ENCODE measurements at regions not wholly inside any gene's neighbourhood (a gene's known extent, or its start where the extent isn't known, plus 50 kb on each side); places are given as distances from the start of the nearest gene placed in this dataset.

GRCh38 chr2:238562446-238562845, 135.7 kb downstream of the ASB1 start:
- H3K27ac ChIP-seq: no peak overlapping the region
- no peaks in the 10 kb centered on the region for H3K4me1 ChIP-seq
- H3K9me3 ChIP-seq (replicated peaks): no peaks in the 10 kb centered on the region
- H3K27me3 ChIP-seq: peaks cover 22% of the 10 kb centered on the region
- no peaks in the 10 kb centered on the region for H3K36me3 ChIP-seq
- no peak for DNase-seq
- no peak overlapping the region for H3K4me3 ChIP-seq

- Histone ChIP-seq H3K4me3 (no peak overlapping the region), H3K27ac (no peak overlapping the region)
- peak in 1 of 2 experiments; percentile 29 for DNase-seq
Observed at GRCh38 chr2:238563551-238563950, 136.8 kb downstream of the ASB1 start.

GRCh38 chr2:238564286-238564920, 137.7 kb downstream of the ASB1 start:
- Histone ChIP-seq H3K27ac (no peak overlapping the region), H3K4me1 (no peaks in the 10 kb centered on the region), H3K27me3 (peaks cover 17% of the 10 kb centered on the region), H3K4me3 (no peak overlapping the region), H3K36me3 (no peaks in the 10 kb centered on the region), H3K9me3 (replicated peaks) (no peaks in the 10 kb centered on the region)
- no peak for DNase-seq

More at GRCh38 chr2:238563551-238563950, 136.8 kb downstream of the ASB1 start:
- Histone ChIP-seq H3K27me3 (peaks cover 22% of the 10 kb centered on the region), H3K4me1 (no peaks in the 10 kb centered on the region), H3K36me3 (no peaks in the 10 kb centered on the region), H3K9me3 (replicated peaks) (no peaks in the 10 kb centered on the region)

- H3K4me3 ChIP-seq: no peak overlapping the region
- H3K27ac ChIP-seq: no peak overlapping the region
- H3K36me3 ChIP-seq: no peaks in the 10 kb centered on the region
- H3K9me3 ChIP-seq (replicated peaks): no peaks in the 10 kb centered on the region
- H3K4me1 ChIP-seq: no peaks in the 10 kb centered on the region
- H3K27me3 ChIP-seq: peaks cover 17% of the 10 kb centered on the region
- DNase-seq: no peak
Observed at GRCh38 chr2:238565031-238565430, 138.3 kb downstream of the ASB1 start.

DNA sequence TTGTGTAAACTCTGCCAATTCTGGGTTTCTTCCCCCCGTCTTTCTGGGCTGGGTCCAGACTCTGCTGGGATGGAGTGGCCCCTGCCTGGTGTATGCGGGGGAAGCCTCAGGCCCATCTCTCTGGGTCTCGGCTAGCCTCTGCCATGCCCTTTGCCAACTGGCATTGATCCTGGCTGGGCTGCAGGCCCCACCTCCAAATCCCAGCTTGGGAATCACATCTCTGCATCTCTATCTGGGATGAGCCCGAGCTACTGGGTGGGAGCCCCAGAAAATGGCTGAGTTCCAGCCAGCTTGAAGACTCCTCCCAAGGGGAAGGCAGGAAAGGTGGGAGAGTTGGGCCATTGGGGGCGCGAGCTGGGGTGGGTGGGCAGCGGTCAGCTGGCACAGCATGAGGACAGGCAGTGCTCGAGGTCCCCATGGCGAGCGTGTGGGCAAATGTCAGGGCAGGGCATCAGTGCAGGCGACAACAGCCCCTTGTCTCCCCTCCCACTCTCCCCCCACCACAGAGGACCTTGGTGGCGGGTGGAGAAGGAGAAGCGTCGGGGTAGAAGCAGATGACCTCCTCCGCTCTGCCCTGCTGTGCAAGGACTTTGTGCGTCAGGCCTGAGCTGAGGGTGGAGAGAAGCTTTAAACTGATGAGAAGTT, 139.4 kb downstream of the ASB1 start:
- no peaks in the 10 kb centered on the region for H3K36me3 ChIP-seq
- H3K4me3 ChIP-seq: no peak overlapping the region
- DNase-seq: no peak
- no peaks in the 10 kb centered on the region for H3K9me3 ChIP-seq (replicated peaks)
- H3K27me3 ChIP-seq: peaks cover 22% of the 10 kb centered on the region
- H3K4me1 ChIP-seq: no peaks in the 10 kb centered on the region
- no peak overlapping the region for H3K27ac ChIP-seq

DNA sequence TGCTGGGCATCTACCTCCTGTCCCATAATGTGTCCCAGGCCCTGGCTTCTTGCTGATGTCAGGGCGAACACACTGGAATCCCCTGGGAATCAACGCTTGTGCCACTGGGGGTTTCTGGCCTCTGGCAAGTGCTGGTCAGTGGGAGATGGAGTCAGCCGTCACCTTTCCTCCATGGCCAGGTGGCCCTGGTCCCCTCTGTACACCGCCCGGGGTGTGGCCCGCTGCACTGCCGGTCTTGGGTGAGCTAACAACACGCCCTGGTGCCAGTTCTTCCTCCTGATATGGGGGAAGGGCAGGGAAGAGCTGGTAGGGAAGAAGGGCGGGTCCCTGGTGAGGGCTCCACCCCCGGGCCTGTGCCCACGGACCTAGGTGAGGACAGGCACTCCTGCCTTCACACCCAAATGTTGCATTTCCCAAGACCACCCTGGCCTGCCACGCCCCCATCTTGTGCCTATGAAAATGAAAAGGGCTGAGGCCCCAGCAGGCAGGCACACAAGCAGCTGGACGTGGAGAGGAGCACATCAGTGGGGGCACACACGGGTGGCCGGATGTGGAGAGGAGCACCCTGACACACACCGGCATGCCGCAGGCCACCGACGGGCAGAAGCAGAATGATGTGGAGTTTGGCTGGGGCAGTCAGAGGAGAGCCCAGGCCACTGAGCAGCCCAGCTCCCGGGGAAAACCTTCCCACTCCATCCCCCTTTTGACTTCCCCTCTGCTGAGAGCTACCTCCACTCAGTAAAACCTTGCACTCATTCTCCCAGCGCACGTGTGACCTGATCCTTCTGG, 140.5 kb downstream of the ASB1 start:
- Histone ChIP-seq H3K36me3 (no peaks in the 10 kb centered on the region), H3K4me1 (no peaks in the 10 kb centered on the region), H3K4me3 (no peak overlapping the region), H3K9me3 (replicated peaks) (no peaks in the 10 kb centered on the region), H3K27me3 (peaks cover 22% of the 10 kb centered on the region), H3K27ac (no peak overlapping the region)
- DNase-seq: no peak

GRCh38 chr2:238567996-238568395, 141.3 kb downstream of the ASB1 start:
- Histone ChIP-seq H3K4me3 (no peak overlapping the region), H3K36me3 (no peaks in the 10 kb centered on the region)
- DNase-seq: no peak

GRCh38 chr2:238568455-238569440, 142.0 kb downstream of the ASB1 start:
- DNase-seq: no peak
- H3K4me3 ChIP-seq: no peak overlapping the region
- no peak overlapping the region for H3K27ac ChIP-seq
- H3K27me3 ChIP-seq: peaks cover 12% of the 10 kb centered on the region
- no peaks in the 10 kb centered on the region for H3K36me3 ChIP-seq
- no peaks in the 10 kb centered on the region for H3K4me1 ChIP-seq
- no peaks in the 10 kb centered on the region for H3K9me3 ChIP-seq (replicated peaks)

More at GRCh38 chr2:238567996-238568395, 141.3 kb downstream of the ASB1 start:
- Histone ChIP-seq H3K27ac (no peak overlapping the region), H3K4me1 (no peaks in the 10 kb centered on the region), H3K27me3 (peaks cover 20% of the 10 kb centered on the region), H3K9me3 (replicated peaks) (no peaks in the 10 kb centered on the region)

DNA sequence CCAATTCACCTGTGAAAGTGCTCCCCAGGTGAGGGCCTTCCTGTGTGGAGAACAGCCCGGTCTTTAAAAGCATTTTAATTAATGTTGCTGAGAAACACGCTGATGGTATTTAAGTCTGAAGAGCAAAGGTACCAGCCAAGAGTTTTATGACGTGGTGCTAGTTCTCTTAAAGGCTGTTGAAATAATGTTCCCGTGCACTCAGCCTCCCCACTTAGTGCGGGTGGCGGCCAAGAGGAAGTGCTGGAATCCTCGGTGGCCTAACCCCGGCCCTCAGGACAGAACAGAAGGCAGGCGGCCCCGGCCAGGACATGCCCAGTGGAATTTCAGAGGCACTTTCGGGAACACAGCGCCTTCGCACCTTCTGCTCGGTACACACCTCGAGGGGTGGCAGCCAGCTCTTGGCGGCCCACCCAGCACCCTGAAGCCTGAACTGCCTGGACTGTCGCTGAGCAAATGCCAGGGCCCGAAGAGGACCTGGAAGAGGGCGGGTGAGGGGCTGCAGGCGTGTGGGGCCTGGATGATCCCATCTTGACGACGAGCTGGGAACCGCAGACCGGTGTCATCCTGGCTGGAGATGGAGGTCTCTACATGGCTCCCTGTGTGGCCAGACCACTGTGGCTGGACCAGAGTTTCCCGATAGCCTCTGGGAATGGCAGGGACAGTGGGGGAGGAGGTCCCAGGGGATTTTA, 142.9 kb downstream of the ASB1 start:
- no peak for DNase-seq
- H3K4me1 ChIP-seq: no peaks in the 10 kb centered on the region
- H3K36me3 ChIP-seq: no peaks in the 10 kb centered on the region
- H3K9me3 ChIP-seq (replicated peaks): no peaks in the 10 kb centered on the region
- no peak overlapping the region for H3K4me3 ChIP-seq
- no peak overlapping the region for H3K27ac ChIP-seq
- H3K27me3 ChIP-seq: 0 out of 2 replicates have a peak, but pooled peaks cover 6% of the 10 kb centered on the region

GRCh38 chr2:238570391-238570790, 143.7 kb downstream of the ASB1 start:
- no peak for DNase-seq
- Histone ChIP-seq H3K4me1 (no peaks in the 10 kb centered on the region), H3K36me3 (no peaks in the 10 kb centered on the region), H3K27ac (no peak overlapping the region), H3K27me3 (peaks cover 9% of the 10 kb centered on the region; the same call in 1 of the 2 replicates), H3K9me3 (replicated peaks) (no peaks in the 10 kb centered on the region), H3K4me3 (no peak overlapping the region)

GRCh38 chr2:238570926-238571325, 144.2 kb downstream of the ASB1 start:
- no peaks in the 10 kb centered on the region for H3K36me3 ChIP-seq
- H3K4me1 ChIP-seq: no peaks in the 10 kb centered on the region
- no peak overlapping the region for H3K4me3 ChIP-seq
- H3K27ac ChIP-seq: no peak overlapping the region
- DNase-seq: peak in 1 of 2 experiments; percentile 14
- H3K9me3 ChIP-seq (replicated peaks): no peaks in the 10 kb centered on the region
- H3K27me3 ChIP-seq: peaks cover 9% of the 10 kb centered on the region; the same call in 1 of the 2 replicates

DNA sequence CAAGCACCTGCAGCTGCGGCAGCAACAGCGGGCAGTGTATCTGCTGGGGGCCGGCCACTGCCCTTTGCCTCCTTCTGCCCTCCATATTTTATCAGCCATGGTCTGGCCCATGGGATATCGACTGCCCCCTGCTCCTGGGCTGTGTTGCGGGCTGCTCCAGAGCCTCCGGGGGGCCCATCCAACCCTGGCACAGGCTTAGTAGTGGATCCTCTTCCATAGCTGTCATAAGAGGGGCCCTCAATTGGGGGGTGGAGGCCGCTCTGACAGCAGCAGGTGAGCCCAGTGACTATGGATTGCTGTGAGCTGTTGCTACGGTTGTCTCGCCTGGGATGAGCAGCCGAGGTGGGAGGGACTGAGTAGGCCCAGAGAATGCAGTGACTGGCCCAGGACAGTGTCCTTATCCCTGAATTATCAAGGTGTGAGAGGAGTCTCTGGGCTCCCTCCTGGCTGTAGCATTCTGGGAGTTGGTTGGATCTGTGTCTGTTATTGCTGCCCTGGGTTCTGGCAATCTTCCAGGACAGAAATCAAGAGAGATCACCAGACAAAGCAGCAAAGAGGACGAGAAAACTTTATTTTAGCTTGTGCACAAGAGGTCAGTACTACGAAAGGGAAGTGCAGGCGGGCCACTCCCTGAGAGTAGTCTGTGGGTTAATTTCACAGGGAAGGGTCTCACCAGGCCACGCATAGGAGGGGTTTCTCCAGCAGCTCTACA, 145.1 kb downstream of the ASB1 start:
- H3K27me3 ChIP-seq: peaks cover 9% of the 10 kb centered on the region; the same call in 1 of the 2 replicates
- H3K4me1 ChIP-seq: no peaks in the 10 kb centered on the region
- no peak for DNase-seq
- no peaks in the 10 kb centered on the region for H3K36me3 ChIP-seq
- no peaks in the 10 kb centered on the region for H3K9me3 ChIP-seq (replicated peaks)
- no peak overlapping the region for H3K4me3 ChIP-seq
- no peak overlapping the region for H3K27ac ChIP-seq

DNA sequence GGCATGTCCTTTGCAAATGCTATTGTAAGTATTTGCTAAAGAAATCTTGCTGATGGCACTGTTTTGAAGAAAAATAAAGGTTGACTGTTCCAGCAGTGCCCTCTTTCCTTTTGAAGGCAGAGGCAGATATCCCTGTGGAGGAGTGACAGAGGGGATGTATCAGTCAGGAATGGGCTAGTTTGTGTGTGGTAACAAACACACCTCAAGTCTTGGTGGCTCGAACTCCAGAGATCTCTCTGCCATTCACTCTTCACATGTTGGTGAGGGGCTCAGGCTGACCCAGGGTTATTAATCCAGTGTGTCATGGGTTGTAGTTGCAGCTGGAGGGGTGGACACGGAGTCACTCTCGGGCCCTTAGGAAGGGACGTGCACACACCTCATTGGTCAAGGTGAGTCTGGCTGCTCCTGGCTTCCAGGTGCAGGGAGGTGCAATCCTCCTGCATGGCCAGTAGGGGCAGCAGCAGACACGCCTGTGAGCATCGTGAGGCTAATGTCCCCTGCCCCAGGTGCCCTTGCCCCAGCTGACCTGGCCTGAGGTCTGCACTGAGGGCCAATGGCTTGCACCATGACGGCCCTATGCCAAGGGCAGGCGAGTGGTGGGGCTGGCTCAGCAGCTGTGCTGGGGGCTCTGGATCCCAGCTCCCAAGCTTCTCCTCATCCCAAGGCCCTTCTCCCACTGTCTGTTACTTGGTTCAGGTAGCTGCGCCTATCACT, 146.5 kb downstream of the ASB1 start:
- Histone ChIP-seq H3K4me3 (no peak overlapping the region), H3K36me3 (no peaks in the 10 kb centered on the region), H3K4me1 (no peaks in the 10 kb centered on the region), H3K27me3 (peaks cover 9% of the 10 kb centered on the region; the same call in 1 of the 2 replicates), H3K9me3 (replicated peaks) (no peaks in the 10 kb centered on the region), H3K27ac (no peak overlapping the region)
- DNase-seq: peak in 1 of 2 experiments; percentile 15
